PC-9 (cell line): ENCODE measurements at regions not wholly inside any gene's neighbourhood (a gene's known extent, or its start where the extent isn't known, plus 50 kb on each side); places are given as distances from the start of the nearest gene placed in this dataset.

ENCODE experiments used
- BruUV-seq: library from RNA; stranded (reverse); fragments of 400-500 nt; replicated peaks from 2 replicates; lab custom pipeline; 2021; lab: Mats Ljungman, UMichigan
- CTCF ChIA-PET: fragments of 300-600 bp; sonication (Branson Sonifier 250); formaldehyde crosslinking; loops from one replicate; lab custom pipeline; 2022; ENCODE audit warnings: antibody characterized with exemption; lab: Charles Lee
- POLR2A ChIA-PET: fragments of 300-600 bp; sonication (Branson Sonifier 250); formaldehyde crosslinking; loops from one replicate; lab custom pipeline; 2022; ENCODE audit warnings: antibody characterized with exemption; ENCODE audit not compliant: unreplicated experiment; lab: Charles Lee
- DNase-seq, 2 experiments: peaks; one replicate each; pipeline versions ENCODE4 v3.0.0 to v3.0.0-alpha.2; 2015 to 2022; ENCODE audit warnings: mixed read lengths in 1 of 2
- H2AFZ ChIP-seq: fragments of 200-600 bp; sonication (generic); 2 replicates; pipeline ENCODE4 v1.8.1; 2017; ENCODE audit warnings: antibody characterized with exemption
- H3F3A ChIP-seq: fragments of 200-600 bp; sonication (generic); 2 replicates; pipeline ENCODE4 v1.8.1; 2017; ENCODE audit warnings: antibody characterized with exemption, mild to moderate bottlenecking, low read depth; ENCODE audit not compliant: insufficient read depth
- H3K27ac ChIP-seq: fragments of 200-600 bp; sonication (generic); 2 replicates; pipeline ENCODE4 v1.6.1; 2016; ENCODE audit warnings: mixed run types
- H3K27me3 ChIP-seq: fragments of 200-600 bp; sonication (generic); 2 replicates; pipeline ENCODE4 v1.6.1; 2016; ENCODE audit warnings: low read depth, mixed run types; ENCODE audit not compliant: insufficient read depth
- H3K36me3 ChIP-seq: fragments of 200-600 bp; sonication (generic); 2 replicates; pipeline ENCODE4 v1.6.1; 2016; ENCODE audit warnings: low read depth, mixed run types
- H3K4me1 ChIP-seq: fragments of 200-600 bp; sonication (generic); replicated peaks from 2 replicates; pipeline ENCODE4 v1.6.1; 2016; ENCODE audit warnings: mixed run types; ENCODE audit not compliant: insufficient read depth
- H3K4me2 ChIP-seq: fragments of 200-600 bp; sonication (generic); 2 replicates; pipeline ENCODE4 v1.6.1; 2017; ENCODE audit warnings: mixed run types
- H3K4me3 ChIP-seq: fragments of 200-600 bp; sonication (generic); 2 replicates; pipeline ENCODE4 v1.6.1; 2016; ENCODE audit warnings: mixed run types
- H3K79me2 ChIP-seq: fragments of 200-600 bp; sonication (generic); 2 replicates; pipeline ENCODE4 v1.6.1; 2017; ENCODE audit warnings: low read depth, mixed run types
- H3K9me2 ChIP-seq: fragments of 200-600 bp; sonication (generic); 2 replicates; pipeline ENCODE4 v1.8.1; 2017; ENCODE audit warnings: mild to moderate bottlenecking; ENCODE audit not compliant: insufficient read depth
- H3K9me3 ChIP-seq: fragments of 200-600 bp; sonication (generic); 2 replicates; pipeline ENCODE4 v1.8.1; 2016; ENCODE audit warnings: low read depth; ENCODE audit not compliant: insufficient read depth
- H4K20me1 ChIP-seq: fragments of 200-600 bp; sonication (generic); 2 replicates; pipeline ENCODE4 v1.8.1; 2017; ENCODE audit not compliant: insufficient read depth
- EZH2 ChIP-seq: fragments of 200-600 bp; sonication (generic); IDR thresholded peaks from 2 replicates; pipeline ENCODE4 v1.8.0; 2017; ENCODE audit warnings: antibody characterized with exemption, low read depth
- intact Hi-C: fragments of 100-400 bp; cut with micrococcal nuclease; formaldehyde crosslinking; loops from one replicate; pipeline ENCODE4 v1.10.0; 2022; ENCODE audit not compliant: unreplicated experiment
- TF ChIP-seq, protein P1 (sequence below): fragments of 200-600 bp; sonication (generic); conservative IDR thresholded peaks from 2 replicates; pipeline ENCODE4 v1.6.1; 2017; ENCODE audit warnings: mixed run types, antibody characterized with exemption, mild to moderate bottlenecking, moderate library complexity

DNA sequence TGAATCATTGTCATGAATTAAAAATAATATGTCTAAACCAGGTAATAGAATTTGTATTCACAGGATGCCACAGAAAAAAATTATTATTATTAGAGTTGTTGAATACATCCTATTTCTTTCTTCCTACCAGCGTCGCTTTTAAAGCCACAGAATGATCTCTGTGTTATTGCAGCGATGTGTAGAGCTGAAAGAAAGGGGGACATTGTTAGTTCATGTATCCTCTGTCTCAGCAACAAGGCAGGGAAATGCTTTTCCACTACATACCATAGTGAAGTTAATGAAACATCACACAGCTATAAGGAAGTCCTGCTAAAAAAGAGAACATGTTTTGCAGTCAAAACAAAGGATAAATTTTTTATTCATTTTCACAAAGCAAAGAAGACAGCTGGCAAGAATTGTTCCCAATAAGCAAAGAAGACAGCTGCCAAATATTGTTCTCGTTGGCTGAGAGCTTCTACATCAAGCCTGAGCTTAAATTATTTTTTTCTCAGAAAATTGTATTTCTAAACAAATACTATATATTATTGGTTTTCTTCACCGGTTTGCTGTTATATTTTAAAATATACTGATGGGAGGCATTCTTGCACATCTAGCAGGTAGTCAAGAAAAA is 1234.4 kb downstream of the SUCLG1 start:
- H2AFZ ChIP-seq, result no peak overlapping the region
- no peak overlapping the region for H3K27ac ChIP-seq
- no peaks in the 10 kb centered on the region for H3K27me3 ChIP-seq
- no peaks in the 10 kb centered on the region for H3F3A ChIP-seq
- H3K4me3 ChIP-seq, result no peak overlapping the region
- no peaks in the 10 kb centered on the region for H3K9me2 ChIP-seq
- TF ChIP-seq EZH2, result no peak
- TF ChIP-seq, protein P1, sequence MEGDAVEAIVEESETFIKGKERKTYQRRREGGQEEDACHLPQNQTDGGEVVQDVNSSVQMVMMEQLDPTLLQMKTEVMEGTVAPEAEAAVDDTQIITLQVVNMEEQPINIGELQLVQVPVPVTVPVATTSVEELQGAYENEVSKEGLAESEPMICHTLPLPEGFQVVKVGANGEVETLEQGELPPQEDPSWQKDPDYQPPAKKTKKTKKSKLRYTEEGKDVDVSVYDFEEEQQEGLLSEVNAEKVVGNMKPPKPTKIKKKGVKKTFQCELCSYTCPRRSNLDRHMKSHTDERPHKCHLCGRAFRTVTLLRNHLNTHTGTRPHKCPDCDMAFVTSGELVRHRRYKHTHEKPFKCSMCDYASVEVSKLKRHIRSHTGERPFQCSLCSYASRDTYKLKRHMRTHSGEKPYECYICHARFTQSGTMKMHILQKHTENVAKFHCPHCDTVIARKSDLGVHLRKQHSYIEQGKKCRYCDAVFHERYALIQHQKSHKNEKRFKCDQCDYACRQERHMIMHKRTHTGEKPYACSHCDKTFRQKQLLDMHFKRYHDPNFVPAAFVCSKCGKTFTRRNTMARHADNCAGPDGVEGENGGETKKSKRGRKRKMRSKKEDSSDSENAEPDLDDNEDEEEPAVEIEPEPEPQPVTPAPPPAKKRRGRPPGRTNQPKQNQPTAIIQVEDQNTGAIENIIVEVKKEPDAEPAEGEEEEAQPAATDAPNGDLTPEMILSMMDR, result no peak
- no peak overlapping the region for H3K4me2 ChIP-seq
- no peaks in the 10 kb centered on the region for H4K20me1 ChIP-seq
- H3K79me2 ChIP-seq, result no peaks in the 10 kb centered on the region
- no peaks in the 10 kb centered on the region for H3K36me3 ChIP-seq
- DNase-seq, result no peak
- BruUV-seq, result no TSS peak
- ChIA-PET CTCF (no interaction called here), POLR2A (no interaction called here)
- no peaks in the 10 kb centered on the region for H3K4me1 ChIP-seq
- no peaks in the 10 kb centered on the region for H3K9me3 ChIP-seq
- intact Hi-C loops, result no loop called here

DNA sequence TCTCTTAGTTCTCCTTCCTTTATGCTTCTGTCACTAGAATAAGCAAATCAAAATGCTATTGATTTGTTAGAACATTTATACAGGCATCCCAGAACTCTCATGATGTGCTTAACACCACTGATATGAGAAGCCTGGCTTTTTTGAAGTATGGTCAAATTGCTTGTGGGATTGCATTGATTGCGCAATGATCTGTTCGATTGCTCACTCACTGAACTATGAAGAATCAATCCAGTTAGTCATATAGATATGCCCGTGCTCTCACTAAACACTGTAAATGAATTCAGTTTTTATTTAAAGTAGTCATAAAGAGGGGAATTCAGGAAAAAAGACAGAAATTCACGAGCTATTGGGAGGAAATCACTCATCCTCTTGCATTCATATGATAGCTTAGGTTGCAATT is 1237.8 kb downstream of the SUCLG1 start:
- no peaks in the 10 kb centered on the region for H4K20me1 ChIP-seq
- intact Hi-C loops, result no loop called here
- TF ChIP-seq, protein P1, result no peak
- no peak for TF ChIP-seq EZH2
- no peaks in the 10 kb centered on the region for H3F3A ChIP-seq
- H2AFZ ChIP-seq, result no peak overlapping the region
- no peaks in the 10 kb centered on the region for H3K9me2 ChIP-seq
- no peaks in the 10 kb centered on the region for H3K27me3 ChIP-seq
- no peaks in the 10 kb centered on the region for H3K36me3 ChIP-seq
- no peak overlapping the region for H3K4me3 ChIP-seq
- no peak overlapping the region for H3K27ac ChIP-seq
- no peaks in the 10 kb centered on the region for H3K9me3 ChIP-seq
- BruUV-seq, result no TSS peak
- ChIA-PET POLR2A (no interaction called here), CTCF (no interaction called here)
- H3K4me2 ChIP-seq, result no peak overlapping the region
- H3K4me1 ChIP-seq, result no peaks in the 10 kb centered on the region
- no peaks in the 10 kb centered on the region for H3K79me2 ChIP-seq
- DNase-seq, result no peak

DNA sequence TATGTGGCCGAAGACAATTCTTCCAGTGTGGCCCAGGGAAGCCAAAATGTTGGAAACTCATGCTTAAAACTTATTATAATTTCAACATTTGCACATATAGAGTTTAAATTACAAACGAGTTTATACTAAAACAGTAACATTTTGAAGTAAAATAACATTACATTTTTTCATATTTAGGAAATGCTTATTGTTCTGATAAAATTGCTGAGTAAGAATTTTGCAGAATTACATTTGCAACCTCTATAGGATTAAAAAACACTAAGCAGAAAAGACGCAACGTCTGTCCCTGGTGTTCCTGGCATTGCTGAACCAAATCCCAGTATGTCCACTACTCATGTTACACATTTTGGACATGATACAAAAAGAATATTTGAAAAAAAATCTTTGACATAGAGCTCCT is 1241.2 kb downstream of the SUCLG1 start:
- Histone ChIP-seq H3K27me3 (no peaks in the 10 kb centered on the region; the same call in 1 of the 2 replicates), H2AFZ (no peak overlapping the region), H3K4me1 (no peaks in the 10 kb centered on the region), H3F3A (no peaks in the 10 kb centered on the region), H4K20me1 (no peaks in the 10 kb centered on the region), H3K9me2 (no peaks in the 10 kb centered on the region), H3K9me3 (no peaks in the 10 kb centered on the region), H3K79me2 (no peaks in the 10 kb centered on the region), H3K4me3 (no peak overlapping the region), H3K27ac (no peak overlapping the region), H3K4me2 (no peak overlapping the region), H3K36me3 (no peaks in the 10 kb centered on the region)
- intact Hi-C loops, result no loop called here
- no TSS peak for BruUV-seq
- ChIA-PET CTCF (no interaction called here), POLR2A (no interaction called here)
- TF ChIP-seq, protein P1, result no peak
- TF ChIP-seq EZH2, result no peak
- DNase-seq, result no peak
